Panc1 (cell line): ENCODE measurements at regions not wholly inside any gene's neighbourhood (a gene's known extent, or its start where the extent isn't known, plus 50 kb on each side); places are given as distances from the start of the nearest gene placed in this dataset.

Experiments used
- POLR2AphosphoS5 ChIP-seq: IDR thresholded peaks from 2 replicates; pipeline ENCODE4 v1.6.1; 2012; ENCODE audit warnings: mild to moderate bottlenecking, low read depth, low read length, moderate library complexity
- TF ChIP-seq, protein P1 (sequence below): fragments of 450-650 bp; IDR thresholded peaks from 2 replicates; pipeline ENCODE4 v1.5.1; 2017; ENCODE audit warnings: mild to moderate bottlenecking
- TF ChIP-seq, protein P2 (sequence below), 2 experiments: IDR thresholded peaks; 2 replicates each; pipeline ENCODE4 v1.6.1; 2011 to 2012; ENCODE audit warnings: low read depth in 2 of 2, control low read depth in 1 of 2, low read length in 1 of 2, mild to moderate bottlenecking in 1 of 2, moderate library complexity in 1 of 2; ENCODE audit not compliant: insufficient read depth in 1 of 2

DNA sequence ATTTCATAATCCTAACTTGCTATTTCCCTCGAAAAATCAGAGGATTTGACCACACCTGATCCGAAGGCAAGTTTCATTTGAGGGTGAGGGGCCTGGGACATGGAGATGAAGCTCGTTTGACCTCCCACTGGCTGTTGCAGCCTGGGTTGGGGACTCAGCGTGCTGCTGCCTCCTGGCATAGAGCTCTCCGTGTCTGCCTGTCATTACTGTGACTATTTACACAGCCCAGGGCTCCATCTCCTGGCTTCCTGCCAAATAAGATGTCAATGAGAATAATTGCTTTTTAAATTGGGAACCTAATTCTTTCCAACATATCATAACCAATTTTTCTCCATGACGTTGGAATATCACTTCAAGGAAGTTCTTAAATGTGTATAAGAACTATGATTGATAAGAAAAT lies 139.3 kb upstream of the COBL start:
- TF ChIP-seq, protein P1, sequence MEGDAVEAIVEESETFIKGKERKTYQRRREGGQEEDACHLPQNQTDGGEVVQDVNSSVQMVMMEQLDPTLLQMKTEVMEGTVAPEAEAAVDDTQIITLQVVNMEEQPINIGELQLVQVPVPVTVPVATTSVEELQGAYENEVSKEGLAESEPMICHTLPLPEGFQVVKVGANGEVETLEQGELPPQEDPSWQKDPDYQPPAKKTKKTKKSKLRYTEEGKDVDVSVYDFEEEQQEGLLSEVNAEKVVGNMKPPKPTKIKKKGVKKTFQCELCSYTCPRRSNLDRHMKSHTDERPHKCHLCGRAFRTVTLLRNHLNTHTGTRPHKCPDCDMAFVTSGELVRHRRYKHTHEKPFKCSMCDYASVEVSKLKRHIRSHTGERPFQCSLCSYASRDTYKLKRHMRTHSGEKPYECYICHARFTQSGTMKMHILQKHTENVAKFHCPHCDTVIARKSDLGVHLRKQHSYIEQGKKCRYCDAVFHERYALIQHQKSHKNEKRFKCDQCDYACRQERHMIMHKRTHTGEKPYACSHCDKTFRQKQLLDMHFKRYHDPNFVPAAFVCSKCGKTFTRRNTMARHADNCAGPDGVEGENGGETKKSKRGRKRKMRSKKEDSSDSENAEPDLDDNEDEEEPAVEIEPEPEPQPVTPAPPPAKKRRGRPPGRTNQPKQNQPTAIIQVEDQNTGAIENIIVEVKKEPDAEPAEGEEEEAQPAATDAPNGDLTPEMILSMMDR = no peak
- TF ChIP-seq, protein P2, sequence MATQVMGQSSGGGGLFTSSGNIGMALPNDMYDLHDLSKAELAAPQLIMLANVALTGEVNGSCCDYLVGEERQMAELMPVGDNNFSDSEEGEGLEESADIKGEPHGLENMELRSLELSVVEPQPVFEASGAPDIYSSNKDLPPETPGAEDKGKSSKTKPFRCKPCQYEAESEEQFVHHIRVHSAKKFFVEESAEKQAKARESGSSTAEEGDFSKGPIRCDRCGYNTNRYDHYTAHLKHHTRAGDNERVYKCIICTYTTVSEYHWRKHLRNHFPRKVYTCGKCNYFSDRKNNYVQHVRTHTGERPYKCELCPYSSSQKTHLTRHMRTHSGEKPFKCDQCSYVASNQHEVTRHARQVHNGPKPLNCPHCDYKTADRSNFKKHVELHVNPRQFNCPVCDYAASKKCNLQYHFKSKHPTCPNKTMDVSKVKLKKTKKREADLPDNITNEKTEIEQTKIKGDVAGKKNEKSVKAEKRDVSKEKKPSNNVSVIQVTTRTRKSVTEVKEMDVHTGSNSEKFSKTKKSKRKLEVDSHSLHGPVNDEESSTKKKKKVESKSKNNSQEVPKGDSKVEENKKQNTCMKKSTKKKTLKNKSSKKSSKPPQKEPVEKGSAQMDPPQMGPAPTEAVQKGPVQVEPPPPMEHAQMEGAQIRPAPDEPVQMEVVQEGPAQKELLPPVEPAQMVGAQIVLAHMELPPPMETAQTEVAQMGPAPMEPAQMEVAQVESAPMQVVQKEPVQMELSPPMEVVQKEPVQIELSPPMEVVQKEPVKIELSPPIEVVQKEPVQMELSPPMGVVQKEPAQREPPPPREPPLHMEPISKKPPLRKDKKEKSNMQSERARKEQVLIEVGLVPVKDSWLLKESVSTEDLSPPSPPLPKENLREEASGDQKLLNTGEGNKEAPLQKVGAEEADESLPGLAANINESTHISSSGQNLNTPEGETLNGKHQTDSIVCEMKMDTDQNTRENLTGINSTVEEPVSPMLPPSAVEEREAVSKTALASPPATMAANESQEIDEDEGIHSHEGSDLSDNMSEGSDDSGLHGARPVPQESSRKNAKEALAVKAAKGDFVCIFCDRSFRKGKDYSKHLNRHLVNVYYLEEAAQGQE (IDR thresholded peaks at IDR 0.05; ENCODE audit: insufficient read depth in 1 of 2, low read depth in 2 of 2, low read length in 1 of 2) = no peak
- TF ChIP-seq POLR2AphosphoS5 = no peak
